ENCODE measurements at regions not wholly inside any gene's neighbourhood (a gene's known extent, or its start where the extent isn't known, plus 50 kb on each side); places are given as distances from the start of the nearest gene placed in this dataset.
"Not testable (repeated sequence)": the region's sequence is repeated elsewhere in the genome, so short reads cannot be mapped to it uniquely, and the experiment has no call there.

- Histone ChIP-seq H3K9me3 (ENCODE audit: control insufficient read depth in 2 of 2, insufficient read depth in 1 of 2, low read depth in 1 of 2, low read length in 1 of 2) (peaks cover 0 to 2% of the 10 kb centered on the region in 2 donors), H3K4me1 (ENCODE audit: control insufficient read depth in 2 of 2, insufficient read depth in 2 of 2, low read length in 1 of 2) (peaks cover 0 to 2% of the 10 kb centered on the region in 2 donors), H3K36me3 (ENCODE audit: control insufficient read depth in 2 of 2, insufficient read depth in 2 of 2, low read length in 1 of 2) (no peaks in the 10 kb centered on the region), H3K27ac (ENCODE audit: low read depth in 2 of 2, low read length in 1 of 2) (no peak overlapping the region), H3K4me3 (ENCODE audit: low read depth in 1 of 2, low read length in 2 of 2) (no peak overlapping the region), H3K27me3 (ENCODE audit: control insufficient read depth in 1 of 2, insufficient read depth in 2 of 2, low read length in 2 of 2) (no peaks in the 10 kb centered on the region)
- 72 to 85% methylated on average over 3 of the region's 3 CpGs for WGBS, 2 donors
These were observed 160.8 kb downstream of the MYCN start for GRCh38 chr2:16101196-16101595.

GRCh38 chr2:16100006-16100405 is 159.7 kb downstream of the MYCN start:
- Histone ChIP-seq H3K4me1 (ENCODE audit: control insufficient read depth in 2 of 2, insufficient read depth in 2 of 2, low read length in 1 of 2) (no peaks in the 10 kb centered on the region), H3K4me3 (ENCODE audit: low read depth in 1 of 2, low read length in 2 of 2) (no peak overlapping the region), H3K36me3 (ENCODE audit: control insufficient read depth in 2 of 2, insufficient read depth in 2 of 2, low read length in 1 of 2) (no peaks in the 10 kb centered on the region), H3K27ac (ENCODE audit: low read depth in 2 of 2, low read length in 1 of 2) (no peak overlapping the region), H3K27me3 (ENCODE audit: control insufficient read depth in 1 of 2, insufficient read depth in 2 of 2, low read length in 2 of 2) (no peaks in the 10 kb centered on the region), H3K9me3 (ENCODE audit: control insufficient read depth in 2 of 2, insufficient read depth in 1 of 2, low read depth in 1 of 2, low read length in 1 of 2) (peaks cover 0 to 2% of the 10 kb centered on the region in 2 donors)
- WGBS, 2 donors, result 92 to 100% methylated on average over 1 of the region's 1 CpG

- Histone ChIP-seq H3K36me3 (ENCODE audit: control insufficient read depth in 2 of 2, insufficient read depth in 2 of 2, low read length in 1 of 2) (no peaks in the 10 kb centered on the region), H3K4me1 (ENCODE audit: control insufficient read depth in 2 of 2, insufficient read depth in 2 of 2, low read length in 1 of 2) (no peaks in the 10 kb centered on the region), H3K9me3 (ENCODE audit: control insufficient read depth in 2 of 2, insufficient read depth in 1 of 2, low read depth in 1 of 2, low read length in 1 of 2) (peaks cover 0 to 2% of the 10 kb centered on the region in 2 donors), H3K27me3 (ENCODE audit: control insufficient read depth in 1 of 2, insufficient read depth in 2 of 2, low read length in 2 of 2) (no peaks in the 10 kb centered on the region), H3K4me3 (ENCODE audit: low read depth in 1 of 2, low read length in 2 of 2) (no peak overlapping the region), H3K27ac (ENCODE audit: low read depth in 2 of 2, low read length in 1 of 2) (no peak overlapping the region)
- WGBS, 2 donors, result 90 to 93% methylated on average over 2 of the region's 2 CpGs
These were observed 159.0 kb downstream of the MYCN start for GRCh38 chr2:16099326-16099725.

GRCh38 chr2:16096962-16097361 is 156.6 kb downstream of the MYCN start:
- 63 to 76% methylated on average over 4 of the region's 4 CpGs for WGBS, 2 donors
- peaks cover 0 to 2% of the 10 kb centered on the region in 2 donors for H3K9me3 ChIP-seq (ENCODE audit: control insufficient read depth in 2 of 2, insufficient read depth in 1 of 2, low read depth in 1 of 2, low read length in 1 of 2)
- H3K4me3 ChIP-seq (ENCODE audit: low read depth in 1 of 2, low read length in 2 of 2), result no peak overlapping the region
- H3K27ac ChIP-seq (ENCODE audit: low read depth in 2 of 2, low read length in 1 of 2), result no peak overlapping the region
- H3K4me1 ChIP-seq (ENCODE audit: control insufficient read depth in 2 of 2, insufficient read depth in 2 of 2, low read length in 1 of 2), result no peaks in the 10 kb centered on the region
- H3K27me3 ChIP-seq (ENCODE audit: control insufficient read depth in 1 of 2, insufficient read depth in 2 of 2, low read length in 2 of 2), result no peaks in the 10 kb centered on the region
- H3K36me3 ChIP-seq (ENCODE audit: control insufficient read depth in 2 of 2, insufficient read depth in 2 of 2, low read length in 1 of 2), result no peaks in the 10 kb centered on the region

GRCh38 chr2:16095483-16095882 is 155.1 kb downstream of the MYCN start:
- not testable (repeated sequence) for H3K27ac ChIP-seq (ENCODE audit: low read depth in 2 of 2, low read length in 1 of 2)
- 46 to 89% methylated on average over 1 of the region's 1 CpG for WGBS, 2 donors

GRCh38 chr2:16094811-16095210 is 154.5 kb downstream of the MYCN start:
- H3K27ac ChIP-seq (ENCODE audit: low read depth in 2 of 2, low read length in 1 of 2), result no peak overlapping the region
- no peak overlapping the region for H3K4me3 ChIP-seq (ENCODE audit: low read depth in 1 of 2, low read length in 2 of 2)
- H3K27me3 ChIP-seq (ENCODE audit: control insufficient read depth in 1 of 2, insufficient read depth in 2 of 2, low read length in 2 of 2), result no peaks in the 10 kb centered on the region
- no peaks in the 10 kb centered on the region for H3K9me3 ChIP-seq (ENCODE audit: control insufficient read depth in 2 of 2, insufficient read depth in 1 of 2, low read depth in 1 of 2, low read length in 1 of 2)
- WGBS, 2 donors, result 87% methylated on average over 6 of the region's 6 CpGs
- H3K36me3 ChIP-seq (ENCODE audit: control insufficient read depth in 2 of 2, insufficient read depth in 2 of 2, low read length in 1 of 2), result no peaks in the 10 kb centered on the region
- no peaks in the 10 kb centered on the region for H3K4me1 ChIP-seq (ENCODE audit: control insufficient read depth in 2 of 2, insufficient read depth in 2 of 2, low read length in 1 of 2)

More at GRCh38 chr2:16095483-16095882, 155.1 kb downstream of the MYCN start:
- H3K9me3 ChIP-seq (ENCODE audit: control insufficient read depth in 2 of 2, insufficient read depth in 1 of 2, low read depth in 1 of 2, low read length in 1 of 2); H3K36me3 ChIP-seq (ENCODE audit: control insufficient read depth in 2 of 2, insufficient read depth in 2 of 2, low read length in 1 of 2); H3K27me3 ChIP-seq (ENCODE audit: control insufficient read depth in 1 of 2, insufficient read depth in 2 of 2, low read length in 2 of 2); H3K4me1 ChIP-seq (ENCODE audit: control insufficient read depth in 2 of 2, insufficient read depth in 2 of 2, low read length in 1 of 2); H3K4me3 ChIP-seq (ENCODE audit: low read depth in 1 of 2, low read length in 2 of 2): not testable (repeated sequence)

- H3K4me3 ChIP-seq (ENCODE audit: low read depth in 1 of 2, low read length in 2 of 2), result no peak overlapping the region
- 36 to 52% methylated on average over 17 of the region's 17 CpGs for WGBS, 2 donors
- H3K27me3 ChIP-seq (ENCODE audit: control insufficient read depth in 1 of 2, insufficient read depth in 2 of 2, low read length in 2 of 2), result no peaks in the 10 kb centered on the region
- no peaks in the 10 kb centered on the region for H3K4me1 ChIP-seq (ENCODE audit: control insufficient read depth in 2 of 2, insufficient read depth in 2 of 2, low read length in 1 of 2)
- H3K27ac ChIP-seq (ENCODE audit: low read depth in 2 of 2, low read length in 1 of 2), result no peak overlapping the region
- no peaks in the 10 kb centered on the region for H3K36me3 ChIP-seq (ENCODE audit: control insufficient read depth in 2 of 2, insufficient read depth in 2 of 2, low read length in 1 of 2)
- H3K9me3 ChIP-seq (ENCODE audit: control insufficient read depth in 2 of 2, insufficient read depth in 1 of 2, low read depth in 1 of 2, low read length in 1 of 2), result no peaks in the 10 kb centered on the region
These were observed 153.5 kb downstream of the MYCN start for GRCh38 chr2:16093639-16094529.

GRCh38 chr2:16092861-16093638 is 152.7 kb downstream of the MYCN start:
- Histone ChIP-seq H3K4me1 (ENCODE audit: control insufficient read depth in 2 of 2, insufficient read depth in 2 of 2, low read length in 1 of 2) (no peaks in the 10 kb centered on the region), H3K27me3 (ENCODE audit: control insufficient read depth in 1 of 2, insufficient read depth in 2 of 2, low read length in 2 of 2) (no peaks in the 10 kb centered on the region), H3K4me3 (ENCODE audit: low read depth in 1 of 2, low read length in 2 of 2) (no peak overlapping the region), H3K9me3 (ENCODE audit: control insufficient read depth in 2 of 2, insufficient read depth in 1 of 2, low read depth in 1 of 2, low read length in 1 of 2) (no peaks in the 10 kb centered on the region), H3K27ac (ENCODE audit: low read depth in 2 of 2, low read length in 1 of 2) (no peak overlapping the region), H3K36me3 (ENCODE audit: control insufficient read depth in 2 of 2, insufficient read depth in 2 of 2, low read length in 1 of 2) (no peaks in the 10 kb centered on the region)
- 66 to 73% methylated on average over 13 of the region's 13 CpGs for WGBS, 2 donors

GRCh38 chr2:16091576-16092282 is 151.4 kb downstream of the MYCN start:
- no peaks in the 10 kb centered on the region for H3K27me3 ChIP-seq (ENCODE audit: control insufficient read depth in 1 of 2, insufficient read depth in 2 of 2, low read length in 2 of 2)
- H3K9me3 ChIP-seq (ENCODE audit: control insufficient read depth in 2 of 2, insufficient read depth in 1 of 2, low read depth in 1 of 2, low read length in 1 of 2), result no peaks in the 10 kb centered on the region
- no peak overlapping the region for H3K27ac ChIP-seq (ENCODE audit: low read depth in 2 of 2, low read length in 1 of 2)
- H3K4me1 ChIP-seq (ENCODE audit: control insufficient read depth in 2 of 2, insufficient read depth in 2 of 2, low read length in 1 of 2), result no peaks in the 10 kb centered on the region
- no peaks in the 10 kb centered on the region for H3K36me3 ChIP-seq (ENCODE audit: control insufficient read depth in 2 of 2, insufficient read depth in 2 of 2, low read length in 1 of 2)
- WGBS, 2 donors, result 57 to 69% methylated on average over 1 of the region's 1 CpG
- no peak overlapping the region for H3K4me3 ChIP-seq (ENCODE audit: low read depth in 1 of 2, low read length in 2 of 2)

Measured in esophagus (tissue), 2 donors.